ENCODE measurements at regions not wholly inside any gene's neighbourhood (a gene's known extent, or its start where the extent isn't known, plus 50 kb on each side); places are given as distances from the start of the nearest gene placed in this dataset.
A peak's percentile ranks its signal among the peaks of the same experiment; 100 is the strongest.

GRCh38 chr10:131786756-131787605 is 113.8 kb upstream of the PPP2R2D start:
- H3K27me3 ChIP-seq = no peaks in the 10 kb centered on the region
- peak; percentile 35 to 80 (median 60) for TF ChIP-seq CTCF (IDR thresholded peaks at IDR 0.05)
- TF ChIP-seq POLR2A (IDR thresholded peaks at IDR 0.05) = no peak
- peak in 1 of 3 donors; percentile 66 for DNase-seq
- H3K4me1 ChIP-seq = no peaks in the 10 kb centered on the region
- H3K4me3 ChIP-seq = no peak overlapping the region
- H3K27ac ChIP-seq = no peak overlapping the region
- H3K9me3 ChIP-seq = no peaks in the 10 kb centered on the region
- H3K36me3 ChIP-seq = no peaks in the 10 kb centered on the region

DNA sequence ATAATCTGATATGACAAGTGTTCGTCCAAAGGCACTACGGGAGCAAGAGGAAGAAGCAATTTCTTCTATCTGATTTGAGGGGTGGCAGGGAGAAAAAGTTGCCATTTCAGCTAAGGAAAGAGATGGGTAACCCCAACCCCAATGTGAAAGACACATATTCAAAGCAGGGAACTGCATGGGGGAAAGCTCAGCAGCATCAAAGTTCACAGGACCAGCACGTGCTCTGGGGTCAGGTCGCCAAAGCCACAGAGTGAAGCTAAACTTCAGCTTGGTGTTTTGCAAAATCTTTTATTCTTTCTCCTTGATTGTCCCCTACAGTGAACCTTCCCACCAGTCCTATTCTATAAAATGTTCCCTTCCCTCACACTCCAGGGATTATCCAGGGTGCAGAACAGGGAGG is 112.8 kb upstream of the PPP2R2D start:
- no peak for DNase-seq
- no peaks in the 10 kb centered on the region for H3K4me1 ChIP-seq
- H3K36me3 ChIP-seq = no peaks in the 10 kb centered on the region
- H3K4me3 ChIP-seq = no peak overlapping the region
- no peak overlapping the region for H3K27ac ChIP-seq
- no peaks in the 10 kb centered on the region for H3K27me3 ChIP-seq
- H3K9me3 ChIP-seq = no peaks in the 10 kb centered on the region
- TF ChIP-seq POLR2A (IDR thresholded peaks at IDR 0.05) (no peak), CTCF (IDR thresholded peaks at IDR 0.05) (no peak)

GRCh38 chr10:131788386-131788785 is 112.4 kb upstream of the PPP2R2D start:
- no peak for DNase-seq
- Histone ChIP-seq H3K9me3 (no peaks in the 10 kb centered on the region), H3K4me3 (no peak overlapping the region), H3K27ac (no peak overlapping the region), H3K4me1 (no peaks in the 10 kb centered on the region), H3K36me3 (no peaks in the 10 kb centered on the region), H3K27me3 (no peaks in the 10 kb centered on the region)
- no peak for TF ChIP-seq POLR2A (IDR thresholded peaks at IDR 0.05)
- no peak for TF ChIP-seq CTCF (IDR thresholded peaks at IDR 0.05)

- Histone ChIP-seq H3K27ac (no peak overlapping the region), H3K27me3 (no peaks in the 10 kb centered on the region), H3K4me1 (no peaks in the 10 kb centered on the region), H3K9me3 (no peaks in the 10 kb centered on the region), H3K4me3 (no peak overlapping the region), H3K36me3 (no peaks in the 10 kb centered on the region)
- no peak for TF ChIP-seq CTCF (IDR thresholded peaks at IDR 0.05)
- no peak for TF ChIP-seq POLR2A (IDR thresholded peaks at IDR 0.05)
- DNase-seq = no peak
These were observed 111.3 kb upstream of the PPP2R2D start for GRCh38 chr10:131789516-131789915.

- Histone ChIP-seq H3K27me3 (no peaks in the 10 kb centered on the region), H3K27ac (no peak overlapping the region), H3K36me3 (no peaks in the 10 kb centered on the region), H3K4me3 (no peak overlapping the region), H3K4me1 (no peaks in the 10 kb centered on the region), H3K9me3 (no peaks in the 10 kb centered on the region)
- no peak for TF ChIP-seq CTCF (IDR thresholded peaks at IDR 0.05)
- no peak for TF ChIP-seq POLR2A (IDR thresholded peaks at IDR 0.05)
- DNase-seq = no peak
These were observed 110.8 kb upstream of the PPP2R2D start for GRCh38 chr10:131790021-131790420.

Data from Peyer's patch (tissue), 4 donors.